ENCODE measurements at regions not wholly inside any gene's neighbourhood (a gene's known extent, or its start where the extent isn't known, plus 50 kb on each side); places are given as distances from the start of the nearest gene placed in this dataset.

- Histone ChIP-seq H3K27me3 (no peaks in the 10 kb centered on the region), H3K79me2 (ENCODE audit: low read depth) (no peaks in the 10 kb centered on the region), H3K9me3 (ENCODE audit: low read depth) (no peaks in the 10 kb centered on the region), H3K27ac (no peak overlapping the region), H3F3A (ENCODE audit: low read depth) (peaks cover 9% of the 10 kb centered on the region), H3K9ac (no peak overlapping the region), H3K4me1 (peaks cover 26% of the 10 kb centered on the region), H3K36me3 (no peaks in the 10 kb centered on the region), H3K4me3 (no peak overlapping the region), H4K20me1 (ENCODE audit: low read depth) (no peaks in the 10 kb centered on the region), H2AFZ (replicated peaks) (peak overlapping the region; percentile 4), H3K4me2 (no peak overlapping the region)
- peaks cover 3% of the 10 kb centered on the region for H3K36me3 Mint-ChIP-seq
- H3K9me3 Mint-ChIP-seq = peaks cover 2% of the 10 kb centered on the region
- peak overlapping the region; percentile 55 for H3K27ac Mint-ChIP-seq
- no peak overlapping the region for H3K4me3 Mint-ChIP-seq
- H3K27me3 Mint-ChIP-seq (ENCODE audit: insufficient read depth, low read depth) = peaks cover 5% of the 10 kb centered on the region
- peaks cover 18% of the 10 kb centered on the region for H3K4me1 Mint-ChIP-seq
- TF ChIP-seq EZH2 (IDR thresholded peaks at IDR 0.05) = no peak
- TF ChIP-seq EZH2phosphoT487 (IDR thresholded peaks at IDR 0.05) = no peak
- TF ChIP-seq CTCF (IDR thresholded peaks at IDR 0.05) = no peak
- peak; percentile 53 for DNase-seq (ENCODE audit: low spot score)
Measured at GRCh38 chr2:5991305-5991968, 299.3 kb downstream of the SOX11 start.

- Histone ChIP-seq H3F3A (ENCODE audit: low read depth) (peaks cover 9% of the 10 kb centered on the region), H3K4me1 (peaks cover 15% of the 10 kb centered on the region), H3K27ac (no peak overlapping the region), H3K36me3 (no peaks in the 10 kb centered on the region), H3K9ac (no peak overlapping the region), H4K20me1 (ENCODE audit: low read depth) (no peaks in the 10 kb centered on the region), H3K27me3 (no peaks in the 10 kb centered on the region), H3K79me2 (ENCODE audit: low read depth) (no peaks in the 10 kb centered on the region), H2AFZ (replicated peaks) (no peak overlapping the region), H3K9me3 (ENCODE audit: low read depth) (no peaks in the 10 kb centered on the region), H3K4me3 (no peak overlapping the region), H3K4me2 (no peak overlapping the region)
- no peak for DNase-seq (ENCODE audit: low spot score)
- no peak overlapping the region for H3K4me3 Mint-ChIP-seq
- no peak overlapping the region for H3K27ac Mint-ChIP-seq
- H3K36me3 Mint-ChIP-seq = peaks cover 2% of the 10 kb centered on the region
- no peak for TF ChIP-seq EZH2 (IDR thresholded peaks at IDR 0.05)
- peaks cover 4% of the 10 kb centered on the region for H3K9me3 Mint-ChIP-seq
- peaks cover 15% of the 10 kb centered on the region for H3K4me1 Mint-ChIP-seq
- peaks cover 6% of the 10 kb centered on the region for H3K27me3 Mint-ChIP-seq (ENCODE audit: insufficient read depth, low read depth)
Measured at GRCh38 chr2:5995832-5996231, 303.6 kb downstream of the SOX11 start.

- Mint-ChIP-seq H3K27ac (no peak overlapping the region), H3K36me3 (no peaks in the 10 kb centered on the region), H3K27me3 (ENCODE audit: insufficient read depth, low read depth) (peaks cover 2% of the 10 kb centered on the region), H3K4me1 (peaks cover 21% of the 10 kb centered on the region), H3K9me3 (peaks cover 2% of the 10 kb centered on the region), H3K4me3 (no peak overlapping the region)
- no peaks in the 10 kb centered on the region for H3K9me3 ChIP-seq (ENCODE audit: low read depth)
- no peaks in the 10 kb centered on the region for H3K79me2 ChIP-seq (ENCODE audit: low read depth)
- H2AFZ ChIP-seq (replicated peaks) = no peak overlapping the region
- no peaks in the 10 kb centered on the region for H3K27me3 ChIP-seq
- H3K9ac ChIP-seq = no peak overlapping the region
- DNase-seq (ENCODE audit: low spot score) = no peak
- no peaks in the 10 kb centered on the region for H4K20me1 ChIP-seq (ENCODE audit: low read depth)
- no peak overlapping the region for H3K4me2 ChIP-seq
- peaks cover 13% of the 10 kb centered on the region for H3K4me1 ChIP-seq
- H3F3A ChIP-seq (ENCODE audit: low read depth) = no peaks in the 10 kb centered on the region
- no peak overlapping the region for H3K27ac ChIP-seq
- TF ChIP-seq CTCF (IDR thresholded peaks at IDR 0.05) = no peak
- H3K4me3 ChIP-seq = no peak overlapping the region
- no peaks in the 10 kb centered on the region for H3K36me3 ChIP-seq
Measured at GRCh38 chr2:6008186-6008585, 316.0 kb downstream of the SOX11 start.

GRCh38 chr2:6008726-6009125 lies 316.5 kb downstream of the SOX11 start:
- Histone ChIP-seq H2AFZ (replicated peaks) (no peak overlapping the region), H3K9me3 (ENCODE audit: low read depth) (no peaks in the 10 kb centered on the region), H3K9ac (no peak overlapping the region), H3K4me3 (no peak overlapping the region), H4K20me1 (ENCODE audit: low read depth) (no peaks in the 10 kb centered on the region), H3K36me3 (no peaks in the 10 kb centered on the region), H3K4me1 (peaks cover 13% of the 10 kb centered on the region), H3K27me3 (no peaks in the 10 kb centered on the region), H3K79me2 (ENCODE audit: low read depth) (no peaks in the 10 kb centered on the region), H3K27ac (no peak overlapping the region), H3F3A (ENCODE audit: low read depth) (no peaks in the 10 kb centered on the region), H3K4me2 (no peak overlapping the region)
- peaks cover 2% of the 10 kb centered on the region for H3K9me3 Mint-ChIP-seq
- DNase-seq (ENCODE audit: low spot score) = no peak
- no peak overlapping the region for H3K27ac Mint-ChIP-seq
- no peaks in the 10 kb centered on the region for H3K36me3 Mint-ChIP-seq
- peaks cover 21% of the 10 kb centered on the region for H3K4me1 Mint-ChIP-seq
- peaks cover 2% of the 10 kb centered on the region for H3K27me3 Mint-ChIP-seq (ENCODE audit: insufficient read depth, low read depth)
- no peak for TF ChIP-seq EZH2 (IDR thresholded peaks at IDR 0.05)
- TF ChIP-seq EZH2phosphoT487 (IDR thresholded peaks at IDR 0.05) = no peak
- TF ChIP-seq CTCF (IDR thresholded peaks at IDR 0.05) = no peak
- no peak overlapping the region for H3K4me3 Mint-ChIP-seq

Data from neural progenitor cell (in vitro differentiated cells).